22Rv1 (cell line): ENCODE measurements at regions not wholly inside any gene's neighbourhood (a gene's known extent, or its start where the extent isn't known, plus 50 kb on each side); places are given as distances from the start of the nearest gene placed in this dataset.

ENCODE experiments used
- CTCF ChIP-seq: fragments of 450-650 bp; IDR thresholded peaks from 2 replicates; pipeline ENCODE4 v1.5.1; 2017; ENCODE audit warnings: mild to moderate bottlenecking
- ZFX ChIP-seq: fragments of 450-650 bp; IDR thresholded peaks from 2 replicates; pipeline ENCODE4 v1.6.1; 2017; ENCODE audit warnings: antibody characterized with exemption, borderline replicate concordance

GRCh38 chr17:5675625-5676421 is 91.5 kb upstream of the NLRP1 start:
- TF ChIP-seq CTCF (no peak), ZFX (no peak)
